Natural killer cell treated with Interleukin-12 subunit alpha and Interleukin-12 subunit beta and Interleukin-15 and Interleukin-18, amount 100 ng/mL, for 72 hours (primary cell): ENCODE measurements at regions not wholly inside any gene's neighbourhood (a gene's known extent, or its start where the extent isn't known, plus 50 kb on each side); places are given as distances from the start of the nearest gene placed in this dataset.

Experiments used
- ATAC-seq, 2 donors: fragments of 150-1000 bp; cut with Tn5 transposase in 1 of 2; sonication (Bioruptor Pico), chemical (Tn5 transposase) in 1 of 2; 2 replicates each; pipeline ENCODE4 v1.10.0; 2021
- DNase-seq: peaks from one replicate; pipeline ENCODE4 v3.0.0; 2022; ENCODE audit warnings: low spot score
- H3K27ac Mint-ChIP-seq, 2 donors: 1 replicate in 1 of 2; 2 replicates in 1 of 2; pipeline ENCODE4 v1.8.0; 2022; ENCODE audit warnings: mixed read lengths in 2 of 2, mild to moderate bottlenecking in 1 of 2, moderate library complexity in 1 of 2
- H3K27me3 Mint-ChIP-seq, 2 donors: 1 replicate in 1 of 2; 2 replicates in 1 of 2; pipeline ENCODE4 v1.8.0; 2022; ENCODE audit warnings: mixed read lengths in 2 of 2
- H3K36me3 Mint-ChIP-seq: one replicate; pipeline ENCODE4 v1.8.0; 2022; ENCODE audit warnings: mixed read lengths
- H3K4me1 Mint-ChIP-seq, 2 donors: 1 replicate in 1 of 2; 2 replicates in 1 of 2; pipeline ENCODE4 v1.8.0; 2022; ENCODE audit warnings: low read depth in 2 of 2, mixed read lengths in 2 of 2, mild to moderate bottlenecking in 1 of 2
- H3K4me3 Mint-ChIP-seq: one replicate; pipeline ENCODE4 v1.8.0; 2022; ENCODE audit warnings: mixed read lengths
- H3K9me3 Mint-ChIP-seq: 2 replicates; pipeline ENCODE4 v1.8.0; 2022; ENCODE audit warnings: mixed read lengths

GRCh38 chr16:85314512-85314971 is 202.3 kb upstream of the CIBAR2 start:
- Mint-ChIP-seq H3K4me3 (no peak overlapping the region), H3K36me3 (no peaks in the 10 kb centered on the region), H3K27me3 (peaks cover 7 to 8% of the 10 kb centered on the region in 2 donors), H3K9me3 (no peaks in the 10 kb centered on the region), H3K27ac (no peak overlapping the region), H3K4me1 (peaks cover 0 to 11% of the 10 kb centered on the region in 2 donors)
- DNase-seq, result no peak
- no peak for ATAC-seq

GRCh38 chr16:85315866-85316265 is 203.6 kb upstream of the CIBAR2 start:
- Mint-ChIP-seq H3K36me3 (no peaks in the 10 kb centered on the region), H3K4me3 (no peak overlapping the region), H3K4me1 (peaks cover 0 to 7% of the 10 kb centered on the region in 2 donors), H3K27me3 (peaks cover 7 to 11% of the 10 kb centered on the region in 2 donors), H3K27ac (no peak overlapping the region), H3K9me3 (no peaks in the 10 kb centered on the region)
- no peak for DNase-seq
- no peak for ATAC-seq

GRCh38 chr16:85316321-85316919 is 204.1 kb upstream of the CIBAR2 start:
- H3K27me3 Mint-ChIP-seq, result peaks cover 7 to 12% of the 10 kb centered on the region in 2 donors
- H3K27ac Mint-ChIP-seq, result no peak overlapping the region
- ATAC-seq (peak; percentile 58 to 73), DNase-seq (no peak)
- H3K4me3 Mint-ChIP-seq, result no peak overlapping the region
- H3K9me3 Mint-ChIP-seq, result no peaks in the 10 kb centered on the region
- peaks cover 0 to 6% of the 10 kb centered on the region in 2 donors for H3K4me1 Mint-ChIP-seq
- H3K36me3 Mint-ChIP-seq, result no peaks in the 10 kb centered on the region

GRCh38 chr16:85316944-85317343 is 204.7 kb upstream of the CIBAR2 start:
- DNase-seq, result no peak
- no peaks in the 10 kb centered on the region for H3K9me3 Mint-ChIP-seq
- no peaks in the 10 kb centered on the region for H3K36me3 Mint-ChIP-seq
- H3K4me3 Mint-ChIP-seq, result no peak overlapping the region
- no peak for ATAC-seq
- H3K27me3 Mint-ChIP-seq, result peaks cover 7 to 10% of the 10 kb centered on the region in 2 donors
- no peak overlapping the region for H3K27ac Mint-ChIP-seq
- peaks cover 0 to 4% of the 10 kb centered on the region in 2 donors for H3K4me1 Mint-ChIP-seq

- Mint-ChIP-seq H3K36me3 (no peaks in the 10 kb centered on the region), H3K9me3 (no peaks in the 10 kb centered on the region), H3K27ac (no peak overlapping the region), H3K27me3 (peaks cover 0 to 5% of the 10 kb centered on the region in 2 donors), H3K4me3 (no peak overlapping the region), H3K4me1 (no peaks in the 10 kb centered on the region)
- DNase-seq, result no peak
- ATAC-seq, result no peak
Observed at GRCh38 chr16:85317704-85318103, 205.4 kb upstream of the CIBAR2 start.

GRCh38 chr16:85319208-85319983 is 207.1 kb upstream of the CIBAR2 start:
- ATAC-seq (no peak), DNase-seq (no peak)
- H3K4me1 Mint-ChIP-seq, result no peaks in the 10 kb centered on the region
- H3K4me3 Mint-ChIP-seq, result no peak overlapping the region
- H3K27me3 Mint-ChIP-seq, result peaks cover 0 to 5% of the 10 kb centered on the region in 2 donors
- H3K27ac Mint-ChIP-seq, result no peak overlapping the region
- H3K36me3 Mint-ChIP-seq, result no peaks in the 10 kb centered on the region
- no peaks in the 10 kb centered on the region for H3K9me3 Mint-ChIP-seq

- H3K36me3 Mint-ChIP-seq, result no peaks in the 10 kb centered on the region
- H3K27me3 Mint-ChIP-seq, result peaks cover 0 to 7% of the 10 kb centered on the region in 2 donors
- no peaks in the 10 kb centered on the region for H3K4me1 Mint-ChIP-seq
- H3K4me3 Mint-ChIP-seq, result no peak overlapping the region
- no peak for ATAC-seq
- no peak overlapping the region for H3K27ac Mint-ChIP-seq
- no peak for DNase-seq
- H3K9me3 Mint-ChIP-seq, result no peaks in the 10 kb centered on the region
Observed at GRCh38 chr16:85319984-85320440, 207.7 kb upstream of the CIBAR2 start.

- H3K36me3 Mint-ChIP-seq, result no peaks in the 10 kb centered on the region
- H3K4me3 Mint-ChIP-seq, result no peak overlapping the region
- H3K27me3 Mint-ChIP-seq, result peaks cover 0 to 7% of the 10 kb centered on the region in 2 donors
- DNase-seq (no peak), ATAC-seq (no peak)
- no peak overlapping the region for H3K27ac Mint-ChIP-seq
- H3K4me1 Mint-ChIP-seq, result no peaks in the 10 kb centered on the region
- no peaks in the 10 kb centered on the region for H3K9me3 Mint-ChIP-seq
Observed at GRCh38 chr16:85320677-85321385, 208.6 kb upstream of the CIBAR2 start.

GRCh38 chr16:85321509-85322271 is 209.4 kb upstream of the CIBAR2 start:
- peaks cover 0 to 4% of the 10 kb centered on the region in 2 donors for H3K4me1 Mint-ChIP-seq
- peaks cover 0 to 10% of the 10 kb centered on the region in 2 donors for H3K27me3 Mint-ChIP-seq
- no peak overlapping the region for H3K4me3 Mint-ChIP-seq
- DNase-seq (no peak), ATAC-seq (peak in 1 of 2 donors; percentile 22)
- H3K36me3 Mint-ChIP-seq, result no peaks in the 10 kb centered on the region
- H3K27ac Mint-ChIP-seq, result no peak overlapping the region
- no peaks in the 10 kb centered on the region for H3K9me3 Mint-ChIP-seq

GRCh38 chr16:85323230-85323960 is 211.1 kb upstream of the CIBAR2 start:
- no peak for DNase-seq
- no peak overlapping the region for H3K27ac Mint-ChIP-seq

GRCh38 chr16:85323961-85324253 is 211.6 kb upstream of the CIBAR2 start:
- H3K27me3 Mint-ChIP-seq, result peaks cover 0 to 18% of the 10 kb centered on the region in 2 donors
- H3K27ac Mint-ChIP-seq, result no peak overlapping the region
- no peak overlapping the region for H3K4me3 Mint-ChIP-seq
- H3K9me3 Mint-ChIP-seq, result no peaks in the 10 kb centered on the region
- ATAC-seq (no peak), DNase-seq (no peak)
- H3K4me1 Mint-ChIP-seq, result peaks cover 0 to 4% of the 10 kb centered on the region in 2 donors
- no peaks in the 10 kb centered on the region for H3K36me3 Mint-ChIP-seq

More at GRCh38 chr16:85323230-85323960, 211.1 kb upstream of the CIBAR2 start:
- H3K36me3 Mint-ChIP-seq, result no peaks in the 10 kb centered on the region
- H3K4me3 Mint-ChIP-seq, result no peak overlapping the region
- no peak for ATAC-seq
- H3K9me3 Mint-ChIP-seq, result no peaks in the 10 kb centered on the region
- H3K27me3 Mint-ChIP-seq, result peaks cover 0 to 18% of the 10 kb centered on the region in 2 donors
- peaks cover 0 to 4% of the 10 kb centered on the region in 2 donors for H3K4me1 Mint-ChIP-seq

- Mint-ChIP-seq H3K4me3 (no peak overlapping the region), H3K27me3 (peaks cover 0 to 18% of the 10 kb centered on the region in 2 donors), H3K9me3 (no peaks in the 10 kb centered on the region), H3K36me3 (no peaks in the 10 kb centered on the region), H3K4me1 (peaks cover 0 to 4% of the 10 kb centered on the region in 2 donors), H3K27ac (no peak overlapping the region)
- no peak for ATAC-seq
- DNase-seq, result no peak
Observed at GRCh38 chr16:85324488-85324887, 212.2 kb upstream of the CIBAR2 start.
